GM18519 (cell line): ENCODE measurements at regions not wholly inside any gene's neighbourhood (a gene's known extent, or its start where the extent isn't known, plus 50 kb on each side); places are given as distances from the start of the nearest gene placed in this dataset.
"Not testable (repeated sequence)": the region's sequence is repeated elsewhere in the genome, so short reads cannot be mapped to it uniquely, and the experiment has no call there.

Experiments
- ATAC-seq: cut with Tn5 transposase; IDR thresholded peaks from one replicate; pipeline ENCODE4 v1.9.1; 2021; ENCODE audit warnings: mild to moderate bottlenecking, moderate library complexity; ENCODE audit not compliant: unreplicated experiment, low FRiP score

DNA sequence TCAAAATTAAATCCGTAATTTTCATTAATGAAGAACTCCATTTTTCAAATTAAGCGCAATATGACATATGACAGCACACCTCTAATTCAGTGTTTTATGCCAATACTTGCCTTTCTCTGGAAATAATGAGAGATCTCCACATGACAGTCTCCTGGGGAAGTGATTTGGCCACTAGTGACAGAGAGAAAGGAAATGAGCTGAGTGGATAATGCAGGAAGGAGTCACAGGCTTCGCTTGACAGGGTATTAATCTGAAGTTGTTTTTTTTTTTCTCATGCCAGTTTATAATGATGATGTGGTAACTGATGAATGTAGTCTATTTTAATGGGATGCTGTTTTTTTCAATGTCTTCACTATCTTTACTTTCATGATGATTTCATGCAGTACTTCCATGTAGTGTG, 1079.4 kb upstream of the GYPC start:
- ATAC-seq, result no peak

DNA sequence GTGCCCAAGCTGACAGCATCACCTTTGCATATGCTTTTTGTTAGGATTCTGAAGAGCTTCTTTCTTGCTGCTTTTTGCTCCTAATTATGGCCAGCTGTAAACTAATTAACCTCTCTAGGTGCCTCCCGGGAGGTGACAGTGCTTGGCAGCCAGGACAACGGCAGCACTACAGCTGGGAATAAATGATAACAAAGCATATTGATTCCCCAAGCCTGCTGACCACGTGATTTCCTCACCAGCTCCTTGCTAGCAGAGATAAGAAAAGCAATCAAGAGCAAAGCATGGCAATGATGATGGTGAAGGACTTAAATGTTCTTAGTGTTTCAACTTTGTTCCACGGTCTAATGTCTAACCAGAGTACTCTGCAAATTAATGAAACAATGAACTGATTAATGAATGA, 1074.4 kb upstream of the GYPC start:
- no peak for ATAC-seq

GRCh38 chr2:125582516-125582915, 1073.4 kb upstream of the GYPC start:
- no peak for ATAC-seq

- no peak for ATAC-seq
These were observed 1071.2 kb upstream of the GYPC start for GRCh38 chr2:125584732-125585131.

GRCh38 chr2:125588780-125589179, 1067.2 kb upstream of the GYPC start:
- ATAC-seq, result no peak

DNA sequence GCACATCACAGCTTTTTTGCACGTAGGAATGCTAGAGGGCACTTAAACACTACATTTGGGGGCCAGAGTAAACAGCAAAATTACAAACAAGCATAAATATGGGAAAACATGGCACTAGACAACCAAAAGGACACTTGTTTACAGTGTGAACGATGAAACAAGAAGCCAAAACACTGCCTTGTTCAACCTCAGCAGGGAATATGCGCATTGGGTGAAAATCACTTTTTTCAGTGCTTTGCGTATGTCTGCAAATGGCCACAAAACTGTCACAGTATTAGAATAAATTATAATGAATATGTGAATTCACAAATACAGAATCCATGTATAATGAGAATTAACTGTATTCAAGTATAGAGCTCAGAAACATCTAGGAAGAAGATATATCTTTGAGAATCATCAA, 1064.0 kb upstream of the GYPC start:
- ATAC-seq, result no peak

DNA sequence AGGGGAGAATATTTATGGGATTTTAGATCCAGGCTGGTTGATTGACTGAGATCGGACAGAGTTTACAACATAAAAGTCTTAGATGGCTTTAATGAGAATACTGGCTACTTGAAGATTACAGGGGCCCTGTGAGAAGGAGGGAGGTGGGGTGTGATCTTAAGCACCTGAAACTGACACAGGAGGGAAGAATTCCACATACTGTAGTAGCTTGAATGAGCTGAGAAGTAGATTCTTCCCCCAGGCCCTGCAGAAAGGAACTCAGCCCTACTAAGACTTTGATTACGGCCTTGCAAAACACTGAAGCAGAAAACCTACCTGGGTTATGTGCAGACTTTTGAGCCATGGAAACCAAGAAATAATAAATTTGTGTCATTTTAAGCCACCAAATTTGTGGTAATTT, 1062.9 kb upstream of the GYPC start:
- no peak for ATAC-seq

DNA sequence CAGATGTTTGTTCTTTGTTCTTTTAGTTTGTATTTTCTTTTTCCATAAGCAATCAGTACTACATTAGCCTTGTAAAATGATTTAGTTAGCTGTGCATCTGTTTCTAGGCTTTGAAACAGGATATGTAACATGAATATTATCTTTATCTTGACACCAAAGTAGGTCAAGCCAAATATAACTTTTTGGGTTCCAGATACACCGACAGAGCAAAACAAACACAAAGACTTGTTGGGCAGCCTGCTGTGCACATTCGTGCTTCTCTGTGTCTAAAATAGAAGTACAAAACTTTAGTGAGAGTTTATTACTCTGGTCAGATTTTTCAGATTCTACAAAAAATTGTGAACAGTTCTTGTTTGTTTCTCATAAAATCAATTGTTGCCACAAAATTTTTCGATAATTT, 1059.3 kb upstream of the GYPC start:
- no peak for ATAC-seq

DNA sequence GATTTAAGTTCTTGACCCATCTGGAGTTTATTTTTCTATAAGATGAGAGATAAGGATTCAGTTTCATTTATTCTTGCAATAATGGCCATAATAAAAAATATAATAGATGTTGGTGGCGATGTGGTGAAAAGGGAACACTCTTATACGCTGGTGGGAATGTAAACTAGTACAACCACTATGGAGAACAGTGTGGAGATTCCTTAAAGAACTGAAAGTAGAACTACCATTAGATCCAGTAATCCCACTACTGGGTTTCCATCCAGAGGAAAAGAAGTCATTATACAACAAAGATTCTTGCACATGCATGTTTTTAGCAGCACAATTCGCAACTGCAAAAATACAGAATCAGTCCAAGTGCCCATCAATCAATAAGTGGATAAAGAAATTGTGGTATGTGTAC, 1040.5 kb upstream of the GYPC start:
- no peak for ATAC-seq

GRCh38 chr2:125630377-125630776, 1025.6 kb upstream of the GYPC start:
- ATAC-seq, result no peak

DNA sequence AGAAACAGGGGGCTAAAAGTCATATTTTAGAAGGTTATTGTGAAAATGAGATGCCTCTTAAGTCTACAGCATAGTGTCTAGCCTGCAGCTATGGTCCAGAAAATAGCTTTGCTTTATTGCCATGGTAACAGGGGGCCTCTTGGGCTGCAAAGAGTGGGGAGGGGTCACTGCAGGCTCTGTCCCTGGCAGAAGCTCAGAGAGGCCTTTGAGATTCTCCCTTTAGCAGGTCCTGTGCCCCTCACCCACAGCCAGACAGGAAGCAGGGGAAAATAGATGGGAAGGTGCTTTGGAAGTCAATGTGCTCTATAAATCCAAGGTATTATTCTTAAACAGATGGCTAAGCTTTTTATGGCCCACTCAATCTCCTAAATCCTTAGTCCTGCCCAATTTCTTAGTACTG, 1021.3 kb upstream of the GYPC start:
- no peak for ATAC-seq

- ATAC-seq, result no peak
These were observed 1017.6 kb upstream of the GYPC start for GRCh38 chr2:125638345-125638744.

- no peak for ATAC-seq
These were observed 1013.9 kb upstream of the GYPC start for GRCh38 chr2:125642032-125642431.

DNA sequence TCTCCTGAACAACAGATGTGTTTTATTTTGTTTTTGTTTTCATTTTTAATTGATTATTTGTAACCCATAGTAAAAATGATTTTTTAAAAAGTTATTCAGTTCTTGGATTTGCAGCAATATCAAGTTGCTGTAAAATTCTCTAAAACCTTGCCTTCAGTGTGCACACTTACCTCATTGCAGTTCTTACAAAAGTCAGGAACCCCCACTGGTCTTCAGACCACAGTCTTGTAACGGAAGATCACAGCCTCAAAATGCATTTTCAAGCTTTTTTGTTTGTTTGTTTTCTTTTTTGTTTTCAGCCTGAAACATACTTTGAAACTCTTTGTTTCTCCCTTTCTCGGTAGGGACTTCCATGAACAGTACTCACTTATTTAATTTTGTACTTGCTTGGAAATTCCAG, 1012.8 kb upstream of the GYPC start:
- no peak for ATAC-seq

DNA sequence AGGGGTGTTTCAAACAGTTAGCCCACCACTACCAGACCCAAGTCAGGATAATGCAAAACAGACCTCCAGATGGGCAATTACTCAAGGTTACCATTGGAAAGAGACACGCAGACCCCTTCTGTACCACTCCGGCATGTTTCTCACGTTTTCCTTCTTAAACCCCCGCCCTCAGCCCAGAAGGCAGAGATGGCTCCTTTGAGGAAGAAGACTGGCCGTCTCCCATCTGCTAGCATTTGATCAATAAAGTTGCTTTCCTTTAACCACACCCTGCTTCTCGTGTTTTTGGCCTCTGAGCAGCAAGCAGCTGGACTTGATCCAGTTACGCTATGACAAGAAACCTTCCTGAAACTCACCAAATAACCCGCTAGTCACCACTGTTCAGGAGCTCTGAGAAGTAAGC, 1012.4 kb upstream of the GYPC start:
- no peak for ATAC-seq

GRCh38 chr2:125644257-125644656, 1011.7 kb upstream of the GYPC start:
- ATAC-seq, result no peak

DNA sequence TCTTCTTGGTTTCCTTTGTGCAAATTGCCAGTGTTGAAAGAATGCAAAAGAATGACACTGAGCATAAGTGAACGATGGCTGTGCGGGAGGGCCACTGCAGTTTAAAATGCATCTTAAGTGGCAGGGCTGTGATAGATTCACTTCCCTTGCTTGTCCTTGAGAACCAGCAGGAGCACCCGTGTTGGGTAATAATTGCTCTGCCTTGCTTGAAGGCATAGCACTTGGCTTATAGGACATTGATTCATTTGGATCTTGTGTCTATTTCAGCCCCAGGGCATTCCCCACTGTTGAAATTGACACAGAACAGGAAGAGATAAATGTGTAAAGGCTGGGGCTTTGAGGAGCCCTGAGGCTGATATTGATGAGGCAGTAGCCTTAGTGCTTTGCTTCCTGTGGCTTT, 1003.7 kb upstream of the GYPC start:
- ATAC-seq, result no peak

- ATAC-seq, result no peak
These were observed 1001.7 kb upstream of the GYPC start for GRCh38 chr2:125654226-125654625.

GRCh38 chr2:125656190-125656589, 999.8 kb upstream of the GYPC start:
- ATAC-seq, result no peak

DNA sequence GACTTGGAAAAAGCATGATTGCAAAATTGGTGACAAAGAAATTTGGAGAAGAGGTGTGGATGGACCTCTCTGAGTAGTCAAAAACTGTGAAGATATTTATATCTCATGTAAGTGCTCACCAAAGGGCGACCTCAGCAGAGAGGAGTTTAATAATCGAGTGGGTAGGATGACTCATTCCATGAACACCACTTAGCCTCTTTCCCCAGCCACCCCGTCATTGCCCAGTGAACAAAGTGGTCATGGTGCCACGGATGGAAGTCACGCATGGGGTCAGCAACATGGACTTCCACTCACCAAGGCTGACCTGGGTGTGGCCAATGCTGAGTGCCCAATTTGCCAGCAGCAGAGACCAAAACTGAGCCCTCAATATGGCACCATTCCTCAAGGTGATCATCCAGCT, 997.4 kb upstream of the GYPC start:
- no peak for ATAC-seq

GRCh38 chr2:125660369-125660768, 995.6 kb upstream of the GYPC start:
- not testable (repeated sequence) for ATAC-seq

GRCh38 chr2:125667630-125668029, 988.3 kb upstream of the GYPC start:
- no peak for ATAC-seq

- ATAC-seq, result no peak
These were observed 976.1 kb upstream of the GYPC start for GRCh38 chr2:125679903-125680302.

GRCh38 chr2:125680809-125681208, 975.1 kb upstream of the GYPC start:
- ATAC-seq, result no peak
